VCaP (cell line): ENCODE measurements at regions not wholly inside any gene's neighbourhood (a gene's known extent, or its start where the extent isn't known, plus 50 kb on each side); places are given as distances from the start of the nearest gene placed in this dataset.

Source experiments
- H3K27ac ChIP-seq: fragments of 450-650 bp; 2 replicates; pipeline ENCODE4 v1.5.1; 2017
- CTCF ChIP-seq: fragments of 450-650 bp; conservative IDR thresholded peaks from 2 replicates; pipeline ENCODE4 v1.5.1; 2017; ENCODE audit warnings: mild to moderate bottlenecking, moderate library complexity

GRCh38 chr12:58172433-58173073, 231.2 kb downstream of the ATP23 start:
- no peak for TF ChIP-seq CTCF
- peak overlapping the region; percentile 86 for H3K27ac ChIP-seq

- no peak overlapping the region for H3K27ac ChIP-seq
- TF ChIP-seq CTCF: no peak
Observed at GRCh38 chr12:58174316-58174715, 232.9 kb downstream of the ATP23 start.

GRCh38 chr12:58176296-58176869, 235.0 kb downstream of the ATP23 start:
- peak; percentile 75 for TF ChIP-seq CTCF
- no peak overlapping the region for H3K27ac ChIP-seq

- no peak overlapping the region for H3K27ac ChIP-seq
- no peak for TF ChIP-seq CTCF
Observed at GRCh38 chr12:58177366-58177765, 236.0 kb downstream of the ATP23 start.

GRCh38 chr12:58184212-58184611, 242.8 kb downstream of the ATP23 start:
- H3K27ac ChIP-seq: no peak overlapping the region
- TF ChIP-seq CTCF: no peak

GRCh38 chr12:58186401-58186800, 245.0 kb downstream of the ATP23 start:
- TF ChIP-seq CTCF: no peak
- H3K27ac ChIP-seq: no peak overlapping the region

- H3K27ac ChIP-seq: no peak overlapping the region
- no peak for TF ChIP-seq CTCF
Observed at GRCh38 chr12:58186914-58187313, 245.5 kb downstream of the ATP23 start.
